ENCODE measurements at regions not wholly inside any gene's neighbourhood (a gene's known extent, or its start where the extent isn't known, plus 50 kb on each side); places are given as distances from the start of the nearest gene placed in this dataset.

GRCh38 chr11:110367571-110367970 lies 62.2 kb upstream of the FDX1 start:
- no peak overlapping the region for H3K4me3 Mint-ChIP-seq
- H3K27me3 Mint-ChIP-seq = no peaks in the 10 kb centered on the region
- no peaks in the 10 kb centered on the region for H3K36me3 Mint-ChIP-seq (ENCODE audit: low read depth)
- ChIA-PET CTCF (interaction anchor here (0.7 to 4.6 kb wide), 17 partner anchors 14 to 193 kb away, joined by 3 to 43 read pairs (median 4); partner anchors contain the start of gene RDX), POLR2A (interaction anchor here (1.0 kb wide), 1 partner anchor 166 kb away, joined by 3 read pairs; no protein-coding TSS in a partner anchor)
- no peaks in the 10 kb centered on the region for H3K9me3 Mint-ChIP-seq
- peak; percentile 58 for TF ChIP-seq CTCF (IDR thresholded peaks at IDR 0.05)
- peaks cover 10% of the 10 kb centered on the region for H3K4me1 Mint-ChIP-seq (ENCODE audit: low read depth)
- no peak overlapping the region for H3K27ac Mint-ChIP-seq
- ATAC-seq = no peak
- no peak for DNase-seq
- intact Hi-C loops (cut with micrococcal nuclease) = loop anchor here (2.0 kb wide), 1 partner anchor 167 kb away; no protein-coding TSS in a partner anchor

- H3K27me3 Mint-ChIP-seq = peaks cover 4% of the 10 kb centered on the region
- no peaks in the 10 kb centered on the region for H3K36me3 Mint-ChIP-seq (ENCODE audit: low read depth)
- TF ChIP-seq CTCF (IDR thresholded peaks at IDR 0.05) = no peak
- peaks cover 11% of the 10 kb centered on the region for H3K4me1 Mint-ChIP-seq (ENCODE audit: low read depth)
- DNase-seq = no peak
- no peak overlapping the region for H3K4me3 Mint-ChIP-seq
- intact Hi-C loops (cut with micrococcal nuclease) = no loop called here
- CTCF ChIA-PET = interaction anchor here (6.2 kb wide), 1 partner anchor 170 kb away, joined by 69 read pairs; no protein-coding TSS in a partner anchor
- H3K9me3 Mint-ChIP-seq = no peaks in the 10 kb centered on the region
- no peak for ATAC-seq
- H3K27ac Mint-ChIP-seq = no peak overlapping the region
- POLR2A ChIA-PET = no interaction called here
Observed at GRCh38 chr11:110371084-110371483, 58.7 kb upstream of the FDX1 start.

- intact Hi-C loops (cut with micrococcal nuclease) = no loop called here
- peaks cover 16% of the 10 kb centered on the region for H3K4me1 Mint-ChIP-seq (ENCODE audit: low read depth)
- POLR2A ChIA-PET = interaction anchor here (1.1 kb wide), 1 partner anchor 24 kb away, joined by 4 read pairs; no protein-coding TSS in a partner anchor
- H3K9me3 Mint-ChIP-seq = no peaks in the 10 kb centered on the region
- CTCF ChIA-PET = interaction anchor here (0.7 to 6.2 kb wide), 7 partner anchors 17 to 173 kb away, joined by 3 to 69 read pairs (median 3); no protein-coding TSS in a partner anchor
- no peak for TF ChIP-seq CTCF (IDR thresholded peaks at IDR 0.05)
- no peaks in the 10 kb centered on the region for H3K36me3 Mint-ChIP-seq (ENCODE audit: low read depth)
- DNase-seq (no peak), ATAC-seq (peak; percentile 86)
- H3K4me3 Mint-ChIP-seq = no peak overlapping the region
- H3K27ac Mint-ChIP-seq = peak overlapping the region; percentile 76
- H3K27me3 Mint-ChIP-seq = peaks cover 7% of the 10 kb centered on the region
Observed at GRCh38 chr11:110373051-110373702, 56.6 kb upstream of the FDX1 start.

GRCh38 chr11:110374921-110375320 lies 54.8 kb upstream of the FDX1 start:
- CTCF ChIA-PET = interaction anchor here (0.8 to 6.2 kb wide), 8 partner anchors 12 to 174 kb away, joined by 3 to 69 read pairs (median 4); partner anchors contain the start of genes FDX1 and RDX
- peaks cover 16% of the 10 kb centered on the region for H3K4me1 Mint-ChIP-seq (ENCODE audit: low read depth)
- H3K27me3 Mint-ChIP-seq = peaks cover 7% of the 10 kb centered on the region
- TF ChIP-seq CTCF (IDR thresholded peaks at IDR 0.05) = no peak
- H3K9me3 Mint-ChIP-seq = no peaks in the 10 kb centered on the region
- no peak for DNase-seq
- intact Hi-C loops (cut with micrococcal nuclease) = loop anchor here (5.0 kb wide), 2 partner anchors 57 to 428 kb away; no protein-coding TSS in a partner anchor
- POLR2A ChIA-PET = no interaction called here
- no peaks in the 10 kb centered on the region for H3K36me3 Mint-ChIP-seq (ENCODE audit: low read depth)
- H3K4me3 Mint-ChIP-seq = no peak overlapping the region
- no peak for ATAC-seq
- H3K27ac Mint-ChIP-seq = no peak overlapping the region

GRCh38 chr11:110375351-110375750 lies 54.4 kb upstream of the FDX1 start:
- CTCF ChIA-PET = interaction anchor here (0.9 to 6.2 kb wide), 5 partner anchors 12 to 175 kb away, joined by 3 to 69 read pairs (median 4); partner anchors contain the start of gene RDX
- ATAC-seq (no peak), DNase-seq (no peak)
- Mint-ChIP-seq H3K27me3 (peaks cover 7% of the 10 kb centered on the region), H3K9me3 (no peaks in the 10 kb centered on the region), H3K4me1 (ENCODE audit: low read depth) (peaks cover 16% of the 10 kb centered on the region), H3K4me3 (no peak overlapping the region), H3K27ac (no peak overlapping the region), H3K36me3 (ENCODE audit: low read depth) (no peaks in the 10 kb centered on the region)
- POLR2A ChIA-PET = no interaction called here
- intact Hi-C loops (cut with micrococcal nuclease) = loop anchor here (5.0 kb wide), 2 partner anchors 57 to 428 kb away; no protein-coding TSS in a partner anchor
- no peak for TF ChIP-seq CTCF (IDR thresholded peaks at IDR 0.05)
